Activated B cell treated with CpG ODN at 0.5 μM for 24 hours (primary cell): ENCODE measurements at regions not wholly inside any gene's neighbourhood (a gene's known extent, or its start where the extent isn't known, plus 50 kb on each side); places are given as distances from the start of the nearest gene placed in this dataset.

Experiments used
- ATAC-seq: fragments of 200-7000 bp; cut with Tn5 transposase; one replicate; pipeline ENCODE4 v1.10.0; 2021; ENCODE audit warnings: low read depth, mild to moderate bottlenecking, moderate library complexity
- CTCF ChIA-PET: fragments of 350-600 bp; sonication (Branson Sonifier 250); formaldehyde crosslinking; loops from one replicate; lab custom pipeline; 2021; ENCODE audit warnings: antibody characterized with exemption; lab: Charles Lee
- POLR2A ChIA-PET: fragments of 350-600 bp; sonication (Branson Sonifier 250); formaldehyde crosslinking; loops from one replicate; lab custom pipeline; 2021; ENCODE audit warnings: antibody characterized with exemption; lab: Charles Lee
- DNase-seq: peaks from one replicate; pipeline ENCODE4 v3.0.0; 2022
- H3K27ac Mint-ChIP-seq: one replicate; pipeline ENCODE4 v1.8.0; 2020; ENCODE audit warnings: mixed read lengths
- H3K27me3 Mint-ChIP-seq: one replicate; pipeline ENCODE4 v1.8.0; 2021; ENCODE audit warnings: mixed read lengths
- H3K36me3 Mint-ChIP-seq: one replicate; pipeline ENCODE4 v1.8.0; 2021; ENCODE audit warnings: low read depth, mixed read lengths
- H3K4me1 Mint-ChIP-seq: one replicate; pipeline ENCODE4 v1.8.0; 2021; ENCODE audit warnings: mixed read lengths
- H3K4me3 Mint-ChIP-seq: one replicate; pipeline ENCODE4 v1.8.0; 2020; ENCODE audit warnings: mild to moderate bottlenecking, mixed read lengths
- H3K9me3 Mint-ChIP-seq: one replicate; pipeline ENCODE4 v1.8.0; 2020; ENCODE audit warnings: mixed read lengths
- intact Hi-C: fragments of 100-400 bp; cut with micrococcal nuclease; formaldehyde crosslinking; loops from one replicate; pipeline ENCODE4 v1.15.1; 2024
- TF ChIP-seq, protein P1 (sequence below): fragments of 200-600 bp; IDR thresholded peaks from one replicate; pipeline ENCODE4 v1.8.0; 2022; ENCODE audit warnings: antibody characterized with exemption, mild to moderate bottlenecking

DNA sequence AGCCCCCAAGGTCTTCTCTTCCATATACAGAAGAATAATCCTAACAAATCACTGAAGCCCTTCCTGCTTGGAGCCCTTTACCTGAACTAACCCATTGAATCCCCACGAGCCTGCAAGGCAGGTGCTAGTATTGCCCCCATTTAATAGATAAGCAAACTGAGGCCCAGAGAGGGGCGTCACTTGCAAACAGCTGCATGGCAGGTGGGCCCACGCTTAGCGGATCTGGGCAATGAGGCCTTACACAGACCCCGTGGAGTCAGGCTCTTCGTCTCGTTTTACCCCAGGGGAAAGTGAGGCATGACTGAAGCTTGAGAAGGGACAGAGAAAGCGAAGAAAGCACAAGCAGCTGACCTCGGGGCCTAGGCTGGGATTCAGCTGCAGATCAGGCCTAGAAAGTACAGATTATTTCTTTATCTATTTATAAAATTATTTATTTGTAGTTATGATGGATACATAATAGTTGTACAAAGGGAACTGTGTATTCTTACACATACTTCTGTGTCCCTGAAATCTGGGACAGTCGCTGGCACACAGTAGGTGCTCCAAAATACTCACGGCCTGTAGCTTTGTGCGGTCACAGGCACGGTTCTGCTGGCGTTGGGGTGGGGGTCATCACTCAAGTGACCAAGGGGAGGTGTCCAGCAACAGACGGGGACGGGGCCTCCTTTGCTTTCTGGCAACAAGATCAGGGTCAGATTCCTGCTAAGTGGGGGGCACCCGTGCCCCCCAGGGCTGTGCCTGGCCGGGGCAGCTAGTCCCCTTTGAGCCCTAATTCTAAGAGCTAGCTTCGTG lies 223.2 kb upstream of the GSE1 start:
- POLR2A ChIA-PET = no interaction called here
- DNase-seq (no peak), ATAC-seq (no peak)
- no peaks in the 10 kb centered on the region for H3K4me1 Mint-ChIP-seq
- H3K4me3 Mint-ChIP-seq = no peak overlapping the region
- no peaks in the 10 kb centered on the region for H3K36me3 Mint-ChIP-seq
- TF ChIP-seq, protein P1, sequence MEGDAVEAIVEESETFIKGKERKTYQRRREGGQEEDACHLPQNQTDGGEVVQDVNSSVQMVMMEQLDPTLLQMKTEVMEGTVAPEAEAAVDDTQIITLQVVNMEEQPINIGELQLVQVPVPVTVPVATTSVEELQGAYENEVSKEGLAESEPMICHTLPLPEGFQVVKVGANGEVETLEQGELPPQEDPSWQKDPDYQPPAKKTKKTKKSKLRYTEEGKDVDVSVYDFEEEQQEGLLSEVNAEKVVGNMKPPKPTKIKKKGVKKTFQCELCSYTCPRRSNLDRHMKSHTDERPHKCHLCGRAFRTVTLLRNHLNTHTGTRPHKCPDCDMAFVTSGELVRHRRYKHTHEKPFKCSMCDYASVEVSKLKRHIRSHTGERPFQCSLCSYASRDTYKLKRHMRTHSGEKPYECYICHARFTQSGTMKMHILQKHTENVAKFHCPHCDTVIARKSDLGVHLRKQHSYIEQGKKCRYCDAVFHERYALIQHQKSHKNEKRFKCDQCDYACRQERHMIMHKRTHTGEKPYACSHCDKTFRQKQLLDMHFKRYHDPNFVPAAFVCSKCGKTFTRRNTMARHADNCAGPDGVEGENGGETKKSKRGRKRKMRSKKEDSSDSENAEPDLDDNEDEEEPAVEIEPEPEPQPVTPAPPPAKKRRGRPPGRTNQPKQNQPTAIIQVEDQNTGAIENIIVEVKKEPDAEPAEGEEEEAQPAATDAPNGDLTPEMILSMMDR = no peak
- H3K9me3 Mint-ChIP-seq = no peaks in the 10 kb centered on the region
- H3K27me3 Mint-ChIP-seq = peaks cover 8% of the 10 kb centered on the region
- no peak overlapping the region for H3K27ac Mint-ChIP-seq
- intact Hi-C loops = loop anchor here (5.0 kb wide), 1 partner anchor 327 kb away; no protein-coding TSS in a partner anchor
- CTCF ChIA-PET = no interaction called here

DNA sequence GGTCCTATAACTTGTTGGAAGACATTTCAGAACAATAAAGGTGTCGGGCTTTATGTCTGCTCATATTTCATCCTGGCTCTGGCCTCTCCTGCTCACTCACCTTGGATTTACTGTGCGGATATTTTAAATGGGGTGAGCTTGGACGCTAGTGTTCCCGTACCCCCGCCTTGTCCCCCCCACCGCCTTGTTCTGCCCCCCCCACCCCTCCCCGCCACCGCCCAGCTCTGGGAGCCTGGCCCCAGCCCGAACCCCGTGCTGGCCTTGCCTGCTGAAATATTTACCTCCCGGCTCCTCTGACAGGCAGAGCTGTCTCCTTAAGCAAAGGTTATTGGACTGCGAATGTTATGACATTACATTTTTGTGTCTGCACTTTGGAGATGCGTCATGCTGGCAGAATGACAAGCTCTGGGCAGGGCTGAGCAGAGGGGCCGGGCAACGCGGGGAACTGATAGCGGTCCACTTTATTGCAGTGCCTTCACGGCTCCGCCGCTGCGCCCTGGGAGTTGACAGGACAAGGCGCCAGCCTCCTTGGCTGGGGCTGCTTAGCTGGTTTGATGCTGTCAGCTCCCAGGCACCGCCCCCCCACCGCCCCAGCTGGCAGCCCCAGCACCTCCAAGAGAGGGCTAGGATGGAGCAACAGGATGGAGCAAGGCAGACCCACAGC lies 222.5 kb upstream of the GSE1 start:
- Mint-ChIP-seq H3K4me1 (no peaks in the 10 kb centered on the region), H3K9me3 (no peaks in the 10 kb centered on the region), H3K27ac (no peak overlapping the region), H3K4me3 (no peak overlapping the region), H3K36me3 (no peaks in the 10 kb centered on the region), H3K27me3 (peaks cover 13% of the 10 kb centered on the region)
- DNase-seq (no peak), ATAC-seq (no peak)
- TF ChIP-seq, protein P1 = no peak
- intact Hi-C loops = loop anchor here (5.0 kb wide), 1 partner anchor 327 kb away; no protein-coding TSS in a partner anchor
- ChIA-PET POLR2A (no interaction called here), CTCF (interaction anchor here (1.0 kb wide), 1 partner anchor 141 kb away, joined by 3 read pairs; no protein-coding TSS in a partner anchor)

DNA sequence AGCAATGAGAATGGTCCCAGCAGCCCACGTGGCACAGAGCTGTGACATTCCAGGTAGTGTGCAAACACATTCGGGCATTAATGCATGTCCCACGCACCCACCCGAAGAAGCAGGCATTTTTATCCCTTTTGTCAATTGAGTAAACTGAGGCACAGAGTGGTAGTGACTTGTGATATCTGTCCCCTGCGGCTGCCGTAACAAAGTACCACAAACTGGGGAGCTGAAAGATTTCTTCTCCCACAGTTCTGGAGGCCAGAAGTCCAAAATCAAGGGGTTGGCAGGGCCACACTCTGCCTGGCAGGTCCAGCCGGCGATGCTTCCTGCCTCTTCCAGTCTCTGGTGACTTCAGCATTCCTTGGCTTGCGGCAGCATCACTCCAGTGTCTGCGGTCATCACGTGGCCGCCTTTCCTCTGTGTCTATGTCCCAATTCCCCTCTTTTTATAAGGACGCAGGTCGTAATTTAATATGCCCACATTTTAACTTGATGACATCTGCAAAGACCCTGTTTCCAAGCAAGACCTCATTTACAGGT lies 221.9 kb upstream of the GSE1 start:
- ATAC-seq = no peak
- no peaks in the 10 kb centered on the region for H3K4me1 Mint-ChIP-seq

DNA sequence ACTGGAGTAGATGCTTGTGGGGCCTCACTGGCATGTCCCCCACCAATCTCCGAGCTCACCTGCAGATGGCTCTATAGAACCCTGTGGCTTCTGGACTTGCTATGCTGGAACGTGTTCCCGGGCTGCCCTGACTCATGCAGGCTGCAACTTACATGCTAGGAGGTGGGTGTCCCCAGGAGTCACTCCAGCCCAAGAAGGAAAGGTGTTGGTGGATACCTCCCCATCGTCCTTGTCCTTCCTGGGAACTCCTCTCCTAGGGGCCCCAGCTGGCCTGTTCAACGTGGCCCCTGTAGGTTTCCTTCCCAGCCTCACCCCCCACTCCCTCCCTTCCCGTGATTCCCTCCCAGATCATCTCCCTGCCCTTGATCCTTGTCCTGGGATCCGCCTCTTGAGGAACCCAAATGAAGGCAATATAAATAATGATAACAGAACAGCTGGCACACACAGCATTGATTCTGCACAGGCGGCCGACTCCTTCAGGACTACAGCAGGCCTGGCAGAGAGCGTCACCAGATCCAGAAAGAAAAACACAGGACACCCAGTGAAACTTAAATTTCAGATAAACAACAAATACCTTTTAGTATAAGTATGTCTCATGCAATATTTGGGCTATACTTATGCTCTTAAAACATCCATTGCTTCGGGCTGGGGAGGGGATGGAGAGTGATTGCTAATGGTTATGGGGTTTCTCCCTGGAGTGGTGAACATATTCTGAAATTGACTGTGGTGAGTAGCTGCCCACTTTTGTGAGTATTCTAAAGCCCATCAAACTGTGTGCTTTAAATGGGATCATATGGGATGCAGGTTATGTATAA lies 221.1 kb upstream of the GSE1 start:
- no peaks in the 10 kb centered on the region for H3K36me3 Mint-ChIP-seq
- POLR2A ChIA-PET = no interaction called here
- ATAC-seq = no peak
- no peak overlapping the region for H3K27ac Mint-ChIP-seq
- H3K27me3 Mint-ChIP-seq = peaks cover 14% of the 10 kb centered on the region
- CTCF ChIA-PET = no interaction called here
- no peak overlapping the region for H3K4me3 Mint-ChIP-seq
- no peak for DNase-seq
- H3K9me3 Mint-ChIP-seq = no peaks in the 10 kb centered on the region
- TF ChIP-seq, protein P1 = no peak
- H3K4me1 Mint-ChIP-seq = no peaks in the 10 kb centered on the region
- intact Hi-C loops = loop anchor here (5.0 kb wide), 1 partner anchor 325 kb away; no protein-coding TSS in a partner anchor

More for the DNA sequence above, 221.9 kb upstream of the GSE1 start:
- no peaks in the 10 kb centered on the region for H3K9me3 Mint-ChIP-seq
- POLR2A ChIA-PET = no interaction called here
- intact Hi-C loops = loop anchor here (5.0 kb wide), 1 partner anchor 326 kb away; no protein-coding TSS in a partner anchor
- no peak overlapping the region for H3K4me3 Mint-ChIP-seq
- no peak for DNase-seq
- H3K27ac Mint-ChIP-seq = no peak overlapping the region
- H3K27me3 Mint-ChIP-seq = peaks cover 13% of the 10 kb centered on the region
- H3K36me3 Mint-ChIP-seq = no peaks in the 10 kb centered on the region
- CTCF ChIA-PET = interaction anchor here (1.0 kb wide), 1 partner anchor 141 kb away, joined by 3 read pairs; no protein-coding TSS in a partner anchor
- TF ChIP-seq, protein P1 = no peak
